Stimulated activated CD8-positive, alpha-beta memory T cell treated with anti-CD3 and anti-CD28 coated beads, Interleukin-15, amount 100 ng/mL, for 4 hours (primary cell): ENCODE measurements at regions not wholly inside any gene's neighbourhood (a gene's known extent, or its start where the extent isn't known, plus 50 kb on each side); places are given as distances from the start of the nearest gene placed in this dataset.
"Not testable (repeated sequence)": the region's sequence is repeated elsewhere in the genome, so short reads cannot be mapped to it uniquely, and the experiment has no call there.

Experiments used
- DNase-seq, 2 donors: peaks; one replicate each; pipeline ENCODE4 v3.0.0-alpha.2; 2020; ENCODE audit warnings: low read depth in 2 of 2

- no peak for DNase-seq
Measured at GRCh38 chr2:145802133-145802532, 1282.2 kb upstream of the ZEB2 start.

- no peak for DNase-seq
Measured at GRCh38 chr2:145801210-145801609, 1281.3 kb upstream of the ZEB2 start.

GRCh38 chr2:145800151-145801091, 1280.5 kb upstream of the ZEB2 start:
- no peak for DNase-seq

GRCh38 chr2:145799595-145800108, 1279.7 kb upstream of the ZEB2 start:
- no peak for DNase-seq

GRCh38 chr2:145798419-145798818, 1278.5 kb upstream of the ZEB2 start:
- DNase-seq = no peak

- DNase-seq = no peak
Measured at GRCh38 chr2:145797692-145798091, 1277.8 kb upstream of the ZEB2 start.

- DNase-seq = no peak
Measured at GRCh38 chr2:145792745-145793144, 1272.8 kb upstream of the ZEB2 start.

- no peak for DNase-seq
Measured at GRCh38 chr2:145789636-145790035, 1269.7 kb upstream of the ZEB2 start.

- not testable (repeated sequence) for DNase-seq
Measured at GRCh38 chr2:145787597-145788361, 1267.9 kb upstream of the ZEB2 start.

- not testable (repeated sequence) for DNase-seq
Measured at GRCh38 chr2:145782607-145783006, 1262.7 kb upstream of the ZEB2 start.

GRCh38 chr2:145777914-145778313, 1258.0 kb upstream of the ZEB2 start:
- DNase-seq = no peak

GRCh38 chr2:145777297-145777696, 1257.4 kb upstream of the ZEB2 start:
- DNase-seq = no peak

- DNase-seq = no peak
Measured at GRCh38 chr2:145775591-145775990, 1255.7 kb upstream of the ZEB2 start.

- DNase-seq = no peak
Measured at GRCh38 chr2:145771525-145771924, 1251.6 kb upstream of the ZEB2 start.

GRCh38 chr2:145769011-145769716, 1249.2 kb upstream of the ZEB2 start:
- DNase-seq = no peak

GRCh38 chr2:145765874-145766273, 1246.0 kb upstream of the ZEB2 start:
- DNase-seq = no peak

GRCh38 chr2:145764631-145765030, 1244.7 kb upstream of the ZEB2 start:
- no peak for DNase-seq

GRCh38 chr2:145760781-145761649, 1241.1 kb upstream of the ZEB2 start:
- no peak for DNase-seq

GRCh38 chr2:145759228-145759915, 1239.5 kb upstream of the ZEB2 start:
- DNase-seq = no peak

- DNase-seq = no peak
Measured at GRCh38 chr2:145757503-145758246, 1237.8 kb upstream of the ZEB2 start.
